Activated B cell treated with CpG ODN at 0.5 μM for 24 hours (primary cell): ENCODE measurements at regions not wholly inside any gene's neighbourhood (a gene's known extent, or its start where the extent isn't known, plus 50 kb on each side); places are given as distances from the start of the nearest gene placed in this dataset.

Source experiments
- ATAC-seq: fragments of 200-7000 bp; cut with Tn5 transposase; one replicate; pipeline ENCODE4 v1.10.0; 2021; ENCODE audit warnings: low read depth, mild to moderate bottlenecking, moderate library complexity
- CTCF ChIA-PET: fragments of 350-600 bp; sonication (Branson Sonifier 250); formaldehyde crosslinking; loops from one replicate; lab custom pipeline; 2021; ENCODE audit warnings: antibody characterized with exemption; lab: Charles Lee
- POLR2A ChIA-PET: fragments of 350-600 bp; sonication (Branson Sonifier 250); formaldehyde crosslinking; loops from one replicate; lab custom pipeline; 2021; ENCODE audit warnings: antibody characterized with exemption; lab: Charles Lee
- DNase-seq: peaks from one replicate; pipeline ENCODE4 v3.0.0; 2022
- H3K27ac Mint-ChIP-seq: one replicate; pipeline ENCODE4 v1.8.0; 2020; ENCODE audit warnings: mixed read lengths
- H3K27me3 Mint-ChIP-seq: one replicate; pipeline ENCODE4 v1.8.0; 2021; ENCODE audit warnings: mixed read lengths
- H3K36me3 Mint-ChIP-seq: one replicate; pipeline ENCODE4 v1.8.0; 2021; ENCODE audit warnings: low read depth, mixed read lengths
- H3K4me1 Mint-ChIP-seq: one replicate; pipeline ENCODE4 v1.8.0; 2021; ENCODE audit warnings: mixed read lengths
- H3K4me3 Mint-ChIP-seq: one replicate; pipeline ENCODE4 v1.8.0; 2020; ENCODE audit warnings: mild to moderate bottlenecking, mixed read lengths
- H3K9me3 Mint-ChIP-seq: one replicate; pipeline ENCODE4 v1.8.0; 2020; ENCODE audit warnings: mixed read lengths
- intact Hi-C: fragments of 100-400 bp; cut with micrococcal nuclease; formaldehyde crosslinking; loops from one replicate; pipeline ENCODE4 v1.15.1; 2024
- TF ChIP-seq, protein P1 (sequence below): fragments of 200-600 bp; IDR thresholded peaks from one replicate; pipeline ENCODE4 v1.8.0; 2022; ENCODE audit warnings: antibody characterized with exemption, mild to moderate bottlenecking

DNA sequence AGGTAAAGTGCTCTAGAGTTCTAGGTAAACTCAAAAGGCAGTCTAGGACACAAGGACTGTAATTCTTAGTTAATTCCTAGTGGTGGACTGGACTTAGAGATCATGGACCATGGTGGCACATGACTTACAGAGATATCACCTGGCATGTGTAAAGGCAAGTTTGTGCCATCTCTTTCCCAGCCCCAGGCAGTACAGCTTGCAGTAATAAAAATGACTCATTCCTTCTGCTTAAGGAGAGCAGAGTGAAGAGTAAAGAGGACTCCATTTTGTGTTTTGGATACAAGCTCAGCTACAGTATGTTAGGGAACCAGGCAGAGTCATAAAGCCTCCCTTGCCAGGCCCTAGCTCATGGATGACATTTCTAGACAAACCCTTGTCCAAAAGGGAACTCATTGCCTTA is 629.9 kb downstream of the JRKL start:
- POLR2A ChIA-PET, result no interaction called here
- DNase-seq (no peak), ATAC-seq (no peak)
- CTCF ChIA-PET, result no interaction called here
- TF ChIP-seq, protein P1, sequence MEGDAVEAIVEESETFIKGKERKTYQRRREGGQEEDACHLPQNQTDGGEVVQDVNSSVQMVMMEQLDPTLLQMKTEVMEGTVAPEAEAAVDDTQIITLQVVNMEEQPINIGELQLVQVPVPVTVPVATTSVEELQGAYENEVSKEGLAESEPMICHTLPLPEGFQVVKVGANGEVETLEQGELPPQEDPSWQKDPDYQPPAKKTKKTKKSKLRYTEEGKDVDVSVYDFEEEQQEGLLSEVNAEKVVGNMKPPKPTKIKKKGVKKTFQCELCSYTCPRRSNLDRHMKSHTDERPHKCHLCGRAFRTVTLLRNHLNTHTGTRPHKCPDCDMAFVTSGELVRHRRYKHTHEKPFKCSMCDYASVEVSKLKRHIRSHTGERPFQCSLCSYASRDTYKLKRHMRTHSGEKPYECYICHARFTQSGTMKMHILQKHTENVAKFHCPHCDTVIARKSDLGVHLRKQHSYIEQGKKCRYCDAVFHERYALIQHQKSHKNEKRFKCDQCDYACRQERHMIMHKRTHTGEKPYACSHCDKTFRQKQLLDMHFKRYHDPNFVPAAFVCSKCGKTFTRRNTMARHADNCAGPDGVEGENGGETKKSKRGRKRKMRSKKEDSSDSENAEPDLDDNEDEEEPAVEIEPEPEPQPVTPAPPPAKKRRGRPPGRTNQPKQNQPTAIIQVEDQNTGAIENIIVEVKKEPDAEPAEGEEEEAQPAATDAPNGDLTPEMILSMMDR, result no peak
- intact Hi-C loops, result loop anchor here (5.0 kb wide), 1 partner anchor 43 kb away; no protein-coding TSS in a partner anchor
- H3K27ac Mint-ChIP-seq, result no peak overlapping the region
- no peaks in the 10 kb centered on the region for H3K4me1 Mint-ChIP-seq
- no peak overlapping the region for H3K4me3 Mint-ChIP-seq
- no peaks in the 10 kb centered on the region for H3K36me3 Mint-ChIP-seq
- no peaks in the 10 kb centered on the region for H3K27me3 Mint-ChIP-seq
- H3K9me3 Mint-ChIP-seq, result peaks cover 7% of the 10 kb centered on the region

DNA sequence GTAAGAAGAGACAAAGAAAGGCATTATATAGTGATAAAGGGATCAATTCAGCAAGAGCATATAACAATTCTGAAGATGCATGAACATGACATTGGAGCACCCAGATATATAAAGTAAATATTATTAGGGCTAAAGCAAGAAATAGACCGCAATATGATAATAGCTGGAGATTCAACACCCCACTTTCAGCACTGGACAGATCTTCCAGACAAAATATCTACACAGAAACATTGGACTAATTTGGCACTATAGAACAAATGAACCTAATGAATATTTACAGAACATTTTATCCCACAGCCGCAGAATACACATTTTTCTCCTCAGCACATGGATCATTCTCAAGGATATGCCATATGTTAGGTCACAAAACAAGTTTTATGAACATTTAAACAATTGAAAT is 633.1 kb downstream of the JRKL start:
- DNase-seq (no peak), ATAC-seq (no peak)
- Mint-ChIP-seq H3K4me1 (no peaks in the 10 kb centered on the region), H3K36me3 (no peaks in the 10 kb centered on the region), H3K4me3 (no peak overlapping the region), H3K27ac (no peak overlapping the region), H3K27me3 (no peaks in the 10 kb centered on the region), H3K9me3 (peaks cover 2% of the 10 kb centered on the region)
- TF ChIP-seq, protein P1, result no peak
- intact Hi-C loops, result no loop called here
- ChIA-PET POLR2A (no interaction called here), CTCF (no interaction called here)

DNA sequence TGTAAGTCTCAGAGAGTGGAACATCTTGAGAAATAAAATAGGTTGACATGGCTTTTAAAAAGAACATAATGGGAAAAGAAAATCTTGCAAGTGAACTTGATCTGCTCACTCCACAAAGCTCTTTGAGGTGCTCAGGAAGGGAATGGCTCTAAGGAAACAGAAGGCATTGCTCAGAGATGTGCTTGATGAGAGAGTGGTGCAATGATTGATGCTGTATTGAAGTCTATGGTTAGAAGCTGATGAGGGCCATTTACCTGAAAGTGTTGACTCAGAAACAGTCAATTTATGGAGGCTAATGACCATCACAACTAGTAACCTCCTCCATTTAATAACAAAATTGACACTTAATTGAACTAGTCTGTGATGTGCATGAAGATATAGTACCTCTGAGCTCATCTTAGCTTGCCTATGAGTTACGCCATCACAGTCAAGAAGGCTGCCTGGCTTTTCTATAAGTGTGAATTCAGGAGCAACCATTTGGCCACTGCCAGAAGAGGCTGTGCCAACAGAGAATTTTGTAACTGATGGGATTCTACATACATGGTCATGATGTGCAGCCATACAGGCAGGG is 639.1 kb downstream of the JRKL start:
- Mint-ChIP-seq H3K9me3 (peaks cover 5% of the 10 kb centered on the region), H3K4me3 (no peak overlapping the region), H3K36me3 (no peaks in the 10 kb centered on the region), H3K4me1 (no peaks in the 10 kb centered on the region), H3K27ac (no peak overlapping the region), H3K27me3 (no peaks in the 10 kb centered on the region)
- ChIA-PET POLR2A (no interaction called here), CTCF (no interaction called here)
- intact Hi-C loops, result no loop called here
- no peak for ATAC-seq
- no peak for DNase-seq
- TF ChIP-seq, protein P1, result no peak

DNA sequence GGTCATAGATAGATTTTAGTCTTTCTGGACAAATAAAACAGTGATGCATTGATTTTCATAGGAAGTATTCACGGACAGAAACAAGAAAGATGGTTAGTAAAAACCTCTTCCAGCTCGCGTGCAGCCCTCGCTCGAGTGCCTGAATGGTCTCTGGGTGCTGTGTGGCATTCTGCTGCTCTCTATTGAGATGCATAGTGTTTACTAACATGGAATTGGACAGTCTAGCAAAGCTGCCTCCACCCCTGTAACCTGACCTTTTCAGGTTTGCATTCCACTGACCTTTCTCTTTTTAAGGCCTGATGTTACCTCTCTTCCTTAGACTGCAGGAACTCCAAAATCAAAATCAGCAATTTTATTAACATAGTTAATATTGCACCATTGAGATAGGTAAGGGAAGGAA is 643.4 kb downstream of the JRKL start:
- Mint-ChIP-seq H3K4me1 (no peaks in the 10 kb centered on the region), H3K9me3 (peaks cover 5% of the 10 kb centered on the region), H3K27ac (no peak overlapping the region), H3K36me3 (no peaks in the 10 kb centered on the region), H3K4me3 (no peak overlapping the region), H3K27me3 (no peaks in the 10 kb centered on the region)
- intact Hi-C loops, result no loop called here
- TF ChIP-seq, protein P1, result no peak
- DNase-seq (no peak), ATAC-seq (no peak)
- CTCF ChIA-PET, result no interaction called here
- POLR2A ChIA-PET, result no interaction called here

DNA sequence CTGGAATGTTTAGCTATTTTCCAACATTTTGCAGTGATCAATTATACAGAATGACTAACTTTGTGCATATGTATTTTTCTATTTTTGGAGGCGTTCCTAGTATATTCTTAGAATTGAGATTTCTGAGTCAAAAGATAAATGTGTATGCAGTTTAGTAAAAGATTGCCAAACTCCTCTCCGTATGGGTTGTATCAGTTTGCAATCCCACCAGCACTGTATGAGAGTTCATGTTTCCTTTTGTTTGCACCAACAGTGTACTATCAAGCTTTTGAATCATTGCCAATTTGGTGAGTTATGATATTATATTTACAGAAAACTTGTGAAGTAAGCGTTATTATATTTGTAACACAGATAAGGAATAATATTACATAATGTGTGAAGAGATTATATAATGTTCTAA is 658.7 kb downstream of the JRKL start:
- TF ChIP-seq, protein P1, result no peak
- ATAC-seq (no peak), DNase-seq (no peak)
- H3K4me3 Mint-ChIP-seq, result no peak overlapping the region
- peaks cover 7% of the 10 kb centered on the region for H3K9me3 Mint-ChIP-seq
- H3K27me3 Mint-ChIP-seq, result no peaks in the 10 kb centered on the region
- ChIA-PET POLR2A (no interaction called here), CTCF (no interaction called here)
- no peak overlapping the region for H3K27ac Mint-ChIP-seq
- intact Hi-C loops, result no loop called here
- no peaks in the 10 kb centered on the region for H3K36me3 Mint-ChIP-seq
- no peaks in the 10 kb centered on the region for H3K4me1 Mint-ChIP-seq
